Keratinocyte (primary cell): ENCODE measurements at regions not wholly inside any gene's neighbourhood (a gene's known extent, or its start where the extent isn't known, plus 50 kb on each side); places are given as distances from the start of the nearest gene placed in this dataset.

ENCODE experiments used
- DNase-seq: peaks from one replicate; pipeline ENCODE4 v3.0.0-alpha.2; 2011; ENCODE audit warnings: low read depth, missing footprints, low spot score
- FAIRE-seq: peaks from 2 replicates; lab custom pipeline; 2011; peaks lifted over from hg19 to GRCh38; lab: Jason Lieb, UNC
- H2AFZ ChIP-seq: 2 replicates; pipeline ENCODE4 v1.6.0; 2012; ENCODE audit warnings: low read length, control low read depth, inconsistent platforms; ENCODE audit not compliant: control insufficient read depth
- H3K27ac ChIP-seq: 2 replicates; pipeline ENCODE4 v1.5.1; 2011; ENCODE audit warnings: low read length; ENCODE audit not compliant: control insufficient read depth, insufficient read depth
- H3K27me3 ChIP-seq: 3 replicates; pipeline ENCODE4 v1.6.0; 2011; ENCODE audit warnings: low read length; ENCODE audit not compliant: control insufficient read depth, insufficient read depth; ENCODE audit errors: extremely low read depth
- H3K36me3 ChIP-seq, 2 experiments: 2 replicates in 1 of 2; 3 replicates in 1 of 2; pipeline ENCODE4 v1.5.1; 2011; ENCODE audit warnings: low read length in 2 of 2, mild to moderate bottlenecking in 1 of 2; ENCODE audit not compliant: control insufficient read depth in 2 of 2, insufficient read depth in 2 of 2; ENCODE audit errors: extremely low read depth in 1 of 2
- H3K4me1 ChIP-seq: 3 replicates; pipeline ENCODE4 v1.5.1; 2011; ENCODE audit warnings: low read length; ENCODE audit not compliant: control insufficient read depth, insufficient read depth; ENCODE audit errors: extremely low read depth
- H3K4me2 ChIP-seq: 3 replicates; pipeline ENCODE4 v1.6.0; 2011; ENCODE audit warnings: low read depth, low read length; ENCODE audit not compliant: control insufficient read depth, insufficient read depth; ENCODE audit errors: extremely low read depth
- H3K4me3 ChIP-seq, 3 experiments: fragments of 200-600 bp in 1 of 3; sonication (generic) in 1 of 3; 2 replicates in 2 of 3; 3 replicates in 1 of 3; pipeline ENCODE4 v1.5.1; 2011 to 2016; ENCODE audit warnings: low read length in 3 of 3, mild to moderate bottlenecking in 3 of 3, control low read depth in 2 of 3, inconsistent platforms in 1 of 3, low read depth in 1 of 3, mixed read lengths in 1 of 3, mixed run types in 1 of 3, moderate library complexity in 1 of 3; ENCODE audit not compliant: control insufficient read depth in 2 of 3, insufficient read depth in 2 of 3; ENCODE audit errors: extremely low read depth in 1 of 3
- H3K79me2 ChIP-seq: 2 replicates; pipeline ENCODE4 v1.6.0; 2012; ENCODE audit warnings: low read length; ENCODE audit not compliant: control insufficient read depth, insufficient read depth
- H3K9ac ChIP-seq: 3 replicates; pipeline ENCODE4 v1.6.0; 2011; ENCODE audit warnings: low read length; ENCODE audit not compliant: control insufficient read depth, insufficient read depth; ENCODE audit errors: extremely low read depth
- H3K9me1 ChIP-seq: 3 replicates; pipeline ENCODE4 v1.6.0; 2011; ENCODE audit warnings: low read length; ENCODE audit not compliant: control insufficient read depth, insufficient read depth; ENCODE audit errors: extremely low read depth
- H3K9me3 ChIP-seq: 2 replicates; pipeline ENCODE4 v1.5.1; 2012; ENCODE audit warnings: low read depth, low read length; ENCODE audit not compliant: control insufficient read depth
- H4K20me1 ChIP-seq: 3 replicates; pipeline ENCODE4 v1.6.0; 2011; ENCODE audit warnings: low read length; ENCODE audit not compliant: control insufficient read depth, insufficient read depth; ENCODE audit errors: extremely low read depth
- CTCF ChIP-seq, 3 experiments: IDR thresholded peaks in 1 of 3; conservative IDR thresholded peaks in 1 of 3; optimal IDR thresholded peaks in 1 of 3; 2 replicates in 2 of 3; 3 replicates in 1 of 3; pipeline versions ENCODE3 to v1.5.1; 2011; ENCODE audit warnings: low read length in 3 of 3, mild to moderate bottlenecking in 3 of 3, moderate library complexity in 2 of 3, control low read depth in 1 of 3, inconsistent platforms in 1 of 3; ENCODE audit not compliant: insufficient read depth in 2 of 3; ENCODE audit errors: extremely low read depth in 1 of 3
- EZH2 ChIP-seq: IDR thresholded peaks from one replicate; pipeline ENCODE4 v1.6.1; 2012; ENCODE audit warnings: inconsistent platforms, mild to moderate bottlenecking, low read length, moderate library complexity
- dilution Hi-C: fragments of 300-500 bp; cut with MboI; formaldehyde crosslinking; loops from one replicate; pipeline ENCODE4 v1.7.0; 2020; ENCODE audit warnings: low sequenced_read_pairs; ENCODE audit not compliant: extremely low pct_ligation_motif_present

GRCh38 chr16:11478431-11479119 lies 108.1 kb downstream of the LITAF start:
- Histone ChIP-seq H3K27ac (no peak overlapping the region), H3K9me1 (no peaks in the 10 kb centered on the region), H3K4me2 (no peak overlapping the region), H3K79me2 (no peaks in the 10 kb centered on the region), H3K9me3 (no peaks in the 10 kb centered on the region), H3K9ac (no peak overlapping the region), H3K36me3 (no peaks in the 10 kb centered on the region), H2AFZ (no peak overlapping the region), H4K20me1 (no peaks in the 10 kb centered on the region), H3K4me1 (peaks cover 10% of the 10 kb centered on the region), H3K4me3 (no peak overlapping the region), H3K27me3 (no peaks in the 10 kb centered on the region)
- no peak for TF ChIP-seq EZH2
- TF ChIP-seq CTCF (optimal IDR thresholded peaks at IDR 0.05 in 1 of 3, IDR thresholded peaks at IDR 0.05 in 1 of 3, conservative IDR thresholded peaks at IDR 0.05 in 1 of 3; ENCODE audit: extremely low read depth in 1 of 3, insufficient read depth in 2 of 3, low read length in 3 of 3): no peak
- dilution Hi-C loops: no loop called here
- DNase-seq: no peak
- FAIRE-seq: no peak

GRCh38 chr16:11479916-11480315 lies 106.8 kb downstream of the LITAF start:
- Histone ChIP-seq H3K4me1 (peaks cover 9% of the 10 kb centered on the region), H3K9me3 (no peaks in the 10 kb centered on the region), H3K27me3 (no peaks in the 10 kb centered on the region), H3K9ac (no peak overlapping the region), H4K20me1 (no peaks in the 10 kb centered on the region), H3K79me2 (no peaks in the 10 kb centered on the region), H3K36me3 (no peaks in the 10 kb centered on the region), H3K27ac (no peak overlapping the region), H3K4me2 (no peak overlapping the region), H2AFZ (no peak overlapping the region), H3K9me1 (no peaks in the 10 kb centered on the region), H3K4me3 (no peak overlapping the region)
- no peak for FAIRE-seq
- dilution Hi-C loops: no loop called here
- no peak for DNase-seq
- TF ChIP-seq CTCF (optimal IDR thresholded peaks at IDR 0.05 in 1 of 3, IDR thresholded peaks at IDR 0.05 in 1 of 3, conservative IDR thresholded peaks at IDR 0.05 in 1 of 3; ENCODE audit: extremely low read depth in 1 of 3, insufficient read depth in 2 of 3, low read length in 3 of 3) (no peak), EZH2 (no peak)
